ENCODE measurements at regions not wholly inside any gene's neighbourhood (a gene's known extent, or its start where the extent isn't known, plus 50 kb on each side); places are given as distances from the start of the nearest gene placed in this dataset.

- TF ChIP-seq CTCF (conservative IDR thresholded peaks at IDR 0.05; ENCODE audit: low read length) (no peak), EZH2phosphoT487 (IDR thresholded peaks at IDR 0.05; ENCODE audit: borderline replicate concordance) (no peak)
Measured at GRCh38 chr4:152246659-152247058, 289.2 kb downstream of the FBXW7 start.

Measured in Loucy (cell line).